HG03159 (cell line): ENCODE measurements at regions not wholly inside any gene's neighbourhood (a gene's known extent, or its start where the extent isn't known, plus 50 kb on each side); places are given as distances from the start of the nearest gene placed in this dataset.
"Not testable (repeated sequence)": the region's sequence is repeated elsewhere in the genome, so short reads cannot be mapped to it uniquely, and the experiment has no call there.

ENCODE experiments used
- ATAC-seq: cut with Tn5 transposase; IDR thresholded peaks from one replicate; pipeline ENCODE4 v1.9.1; 2021; ENCODE audit warnings: mild to moderate bottlenecking, moderate library complexity; ENCODE audit not compliant: unreplicated experiment

DNA sequence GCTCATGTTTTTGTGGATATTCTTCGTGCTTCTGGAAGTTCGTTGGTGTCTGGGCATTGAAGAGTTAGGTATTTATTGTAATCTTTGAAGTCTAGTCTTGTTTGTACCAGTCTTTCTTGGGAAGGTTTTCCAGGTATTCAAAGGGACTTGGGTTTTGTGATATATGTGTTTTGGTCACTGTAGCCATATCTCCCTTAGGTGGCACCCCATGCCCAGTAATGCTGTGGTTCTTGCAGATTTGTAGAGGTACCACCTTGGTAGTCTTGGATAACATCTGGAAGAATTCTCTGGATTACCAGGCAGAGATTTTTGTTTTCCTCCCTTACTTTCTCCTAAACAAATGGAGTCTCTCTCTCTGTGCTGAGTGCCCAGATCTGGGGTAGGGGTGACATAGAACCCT is 184.1 kb downstream of the TEX13C start:
- no peak for ATAC-seq

DNA sequence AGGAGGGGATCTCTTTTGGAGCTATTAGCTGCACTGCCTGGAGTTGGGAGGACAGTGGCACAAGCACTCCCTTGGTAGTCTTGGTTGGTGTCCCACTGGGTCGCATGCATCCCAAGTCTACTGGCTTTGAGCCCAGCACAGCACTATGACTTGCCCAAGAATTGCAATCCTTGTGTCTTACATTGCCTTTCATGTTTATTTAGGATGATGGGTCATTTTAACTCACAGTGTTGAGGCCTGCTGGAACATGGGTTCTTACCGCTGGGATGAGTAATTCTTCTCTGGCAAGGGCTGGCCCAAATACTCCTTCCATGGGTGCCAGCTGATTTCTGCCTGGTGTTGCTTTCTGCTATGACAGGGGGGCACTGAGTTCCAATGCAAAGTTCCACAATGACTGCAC is 185.5 kb downstream of the TEX13C start:
- ATAC-seq, result no peak

DNA sequence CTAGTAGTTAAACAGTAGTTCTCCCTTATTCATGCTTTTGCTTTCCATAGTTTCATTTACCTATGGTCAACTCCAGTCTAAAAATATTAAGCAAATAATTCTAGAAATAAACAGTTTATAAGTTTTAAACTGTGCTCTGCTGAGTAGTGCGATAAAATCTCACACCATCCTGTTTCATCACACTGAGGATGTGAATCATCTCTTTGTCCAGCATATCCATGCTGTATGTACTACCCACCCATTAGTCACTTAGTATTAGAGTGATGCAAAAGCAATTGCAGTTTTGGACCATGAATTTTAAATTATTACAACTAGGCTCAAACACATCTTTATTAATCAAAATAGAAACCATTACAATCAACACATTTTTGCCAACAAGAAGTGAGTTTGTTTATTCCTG is 187.4 kb downstream of the TEX13C start:
- no peak for ATAC-seq

DNA sequence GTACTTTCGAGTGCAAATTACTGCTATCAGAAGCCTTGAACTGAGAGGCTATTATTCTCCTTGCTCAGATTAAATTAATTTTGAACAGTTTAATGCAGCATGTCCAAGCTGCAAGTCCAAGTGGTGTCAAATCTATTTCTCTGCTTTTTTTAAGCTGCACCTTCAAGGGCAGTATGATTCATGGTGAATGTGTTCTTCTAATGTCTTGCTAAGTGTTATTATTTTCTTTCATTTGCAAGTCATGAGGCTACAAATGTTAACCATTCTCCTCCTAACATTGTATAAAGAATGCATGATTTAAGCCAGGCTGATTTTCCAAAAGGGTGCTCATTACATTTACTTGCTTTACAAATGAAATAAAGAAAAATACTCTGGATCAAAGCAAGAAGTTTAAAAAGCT is 200.4 kb downstream of the TEX13C start:
- no peak for ATAC-seq

DNA sequence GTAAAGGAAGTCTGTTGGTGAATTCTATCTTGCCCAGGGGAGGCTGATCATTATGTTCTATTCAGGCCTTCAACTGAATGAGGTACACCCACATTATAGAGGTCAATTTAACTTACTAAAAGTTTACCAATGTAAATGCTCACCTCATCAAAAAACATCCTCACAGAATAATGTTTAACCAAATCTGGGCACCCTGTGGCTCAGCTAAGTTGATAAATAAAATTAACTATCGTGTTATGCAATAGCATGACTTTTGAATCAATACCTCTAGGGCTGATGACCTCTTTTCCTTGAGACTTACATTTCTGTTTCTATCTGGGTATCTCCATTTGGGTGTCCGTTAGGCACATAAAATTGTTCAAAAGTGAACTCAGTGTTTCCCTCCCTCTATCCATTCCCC is 203.1 kb downstream of the TEX13C start:
- no peak for ATAC-seq

- ATAC-seq, result no peak
These were observed 212.9 kb downstream of the TEX13C start for GRCh38 chrX:125532411-125533089.

DNA sequence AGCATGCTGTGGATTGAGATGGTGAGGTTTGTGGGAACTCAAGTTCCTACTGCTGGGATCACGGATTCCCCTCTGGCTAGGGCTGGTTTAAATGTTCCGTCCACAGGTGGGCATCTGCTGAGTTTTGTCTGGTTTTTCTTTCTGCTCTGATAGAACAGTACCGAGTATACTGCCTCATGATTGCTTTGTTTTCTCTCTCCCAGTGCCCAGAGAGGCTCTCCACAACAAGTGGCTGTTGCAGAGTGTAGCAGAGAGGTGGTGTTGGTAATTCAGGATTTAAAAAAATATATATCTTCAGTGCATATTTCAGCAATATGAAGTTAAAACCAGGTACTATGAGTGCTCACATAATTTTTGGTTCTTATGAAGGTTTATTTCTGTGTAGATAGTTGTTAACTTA is 213.7 kb downstream of the TEX13C start:
- ATAC-seq, result no peak

- no peak for ATAC-seq
These were observed 224.5 kb downstream of the TEX13C start for GRCh38 chrX:125544031-125544660.

GRCh38 chrX:125544856-125545255 is 225.2 kb downstream of the TEX13C start:
- ATAC-seq, result no peak

GRCh38 chrX:125577479-125577878 is 257.8 kb downstream of the TEX13C start:
- ATAC-seq, result no peak

DNA sequence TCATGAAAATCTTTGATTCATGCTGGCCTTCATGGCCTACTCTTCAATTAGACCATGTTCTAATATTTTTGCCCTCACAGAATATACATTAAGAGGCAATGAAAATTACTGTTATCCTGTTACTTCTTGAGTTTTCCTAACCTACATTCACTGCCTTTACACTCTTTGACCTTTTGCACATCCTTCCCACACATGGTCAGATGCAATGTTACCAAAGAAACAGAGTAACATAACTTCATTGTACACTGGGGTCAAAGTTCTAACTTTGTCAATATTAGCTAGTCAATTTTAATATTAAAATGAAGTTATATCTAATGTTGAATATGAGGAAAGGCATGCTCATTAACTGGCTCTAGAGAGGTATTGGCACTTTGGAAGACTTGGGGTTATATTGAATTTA is 284.8 kb downstream of the TEX13C start:
- ATAC-seq, result no peak

GRCh38 chrX:125605145-125605544 is 285.5 kb downstream of the TEX13C start:
- ATAC-seq, result no peak

- not testable (repeated sequence) for ATAC-seq
These were observed 295.1 kb downstream of the TEX13C start for GRCh38 chrX:125614591-125615343.

DNA sequence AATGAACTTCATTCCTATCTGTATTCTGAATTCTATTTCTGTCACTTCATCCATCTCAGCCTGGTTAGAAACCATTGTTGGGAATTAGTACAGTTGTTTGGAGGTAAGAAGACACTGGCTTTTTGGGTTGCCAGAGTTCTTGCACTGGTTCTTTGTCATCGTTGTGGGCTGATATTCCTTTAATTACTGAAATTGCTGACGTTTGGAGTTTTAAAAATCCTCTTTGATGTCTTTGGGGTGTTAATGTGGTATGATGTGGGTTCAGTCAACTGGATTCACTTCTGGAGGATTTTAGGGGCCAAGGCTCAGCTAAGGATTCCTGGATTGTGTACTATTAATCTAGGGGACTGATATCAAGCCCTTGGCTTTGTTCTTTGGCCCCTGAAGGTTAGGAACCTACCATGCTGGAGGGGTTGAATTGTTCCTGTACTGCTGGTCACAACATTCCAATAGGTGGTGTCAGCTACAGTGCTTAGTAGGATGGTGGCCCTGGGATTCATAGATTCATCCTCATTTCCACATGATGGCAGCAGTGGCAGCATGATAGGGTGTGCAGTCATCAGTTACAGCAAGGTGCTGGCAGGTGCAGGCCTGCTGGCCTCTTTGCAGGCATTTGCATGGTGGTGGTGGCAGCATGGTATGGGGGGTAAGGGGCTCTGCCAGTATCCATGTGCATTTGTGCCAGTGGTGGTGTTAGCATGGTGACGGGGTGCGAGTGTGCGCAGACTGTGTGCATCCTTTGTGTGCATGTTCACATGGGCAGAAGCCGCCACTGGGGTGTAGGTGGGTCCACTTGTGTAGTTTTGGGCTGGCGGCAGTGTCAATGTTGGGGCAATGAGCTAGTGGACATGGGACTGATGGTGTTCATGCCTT is 301.3 kb downstream of the TEX13C start:
- no peak for ATAC-seq

GRCh38 chrX:125621588-125621927 is 301.9 kb downstream of the TEX13C start:
- no peak for ATAC-seq

DNA sequence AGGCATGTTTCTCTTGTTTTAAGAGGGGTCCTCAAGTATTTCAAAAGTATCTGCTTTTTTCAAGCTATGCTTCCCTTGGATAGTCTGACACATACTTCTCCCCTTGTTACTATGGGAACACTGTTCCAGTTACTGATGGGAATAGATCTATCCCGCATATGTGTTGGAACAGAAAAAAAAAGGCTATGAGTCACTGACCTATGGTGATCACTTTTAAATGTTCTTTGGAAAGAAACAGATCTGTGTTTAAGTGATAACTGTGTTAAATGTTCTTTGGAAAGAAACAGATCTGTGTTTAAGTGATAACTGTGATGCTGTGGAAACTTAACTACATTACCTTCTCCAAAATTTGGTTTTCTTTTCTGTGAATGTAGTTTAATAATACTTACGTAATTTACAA is 303.2 kb downstream of the TEX13C start:
- ATAC-seq, result no peak

GRCh38 chrX:125627676-125628075 is 308.0 kb downstream of the TEX13C start:
- no peak for ATAC-seq

DNA sequence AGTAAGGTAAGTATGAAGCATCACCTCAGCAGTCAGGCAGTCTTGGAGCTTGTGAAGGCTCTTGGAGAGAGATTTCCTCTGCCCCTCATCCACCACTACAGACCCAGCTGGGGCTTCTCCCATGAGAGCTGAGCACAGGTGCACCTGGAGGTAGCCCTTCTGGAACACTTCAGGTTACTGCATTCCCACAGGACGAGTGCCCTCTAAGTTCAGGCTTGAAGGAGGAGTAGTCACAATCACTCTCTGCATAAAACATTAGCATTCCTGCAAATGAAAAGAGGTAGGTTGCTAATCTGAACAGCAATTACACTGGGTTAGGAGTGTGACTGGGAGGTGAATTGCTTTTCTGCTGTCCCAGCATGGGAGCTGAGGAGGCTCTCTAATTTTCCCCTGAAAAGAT is 308.8 kb downstream of the TEX13C start:
- no peak for ATAC-seq

DNA sequence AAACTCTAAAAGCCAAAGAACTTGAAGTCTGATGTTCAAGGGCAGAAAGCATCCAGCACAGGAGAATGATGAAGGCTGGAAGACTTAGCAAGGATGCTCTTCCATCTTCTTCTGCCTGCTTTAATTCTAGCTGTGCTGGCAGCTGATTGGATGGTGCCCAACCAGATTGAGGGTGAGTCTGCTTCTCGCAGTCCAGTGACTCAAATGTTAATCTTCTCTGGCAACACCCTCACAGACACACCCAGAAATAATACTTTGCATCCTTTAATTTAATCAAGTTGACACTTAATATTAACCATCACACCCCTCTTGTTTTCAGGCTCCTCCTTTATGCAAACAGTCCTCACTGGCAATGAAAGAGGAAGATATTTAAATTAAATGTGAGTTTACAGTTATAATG is 321.7 kb downstream of the TEX13C start:
- ATAC-seq, result no peak

- ATAC-seq, result peak; percentile 83
These were observed 326.5 kb downstream of the TEX13C start for GRCh38 chrX:125646195-125646594.

DNA sequence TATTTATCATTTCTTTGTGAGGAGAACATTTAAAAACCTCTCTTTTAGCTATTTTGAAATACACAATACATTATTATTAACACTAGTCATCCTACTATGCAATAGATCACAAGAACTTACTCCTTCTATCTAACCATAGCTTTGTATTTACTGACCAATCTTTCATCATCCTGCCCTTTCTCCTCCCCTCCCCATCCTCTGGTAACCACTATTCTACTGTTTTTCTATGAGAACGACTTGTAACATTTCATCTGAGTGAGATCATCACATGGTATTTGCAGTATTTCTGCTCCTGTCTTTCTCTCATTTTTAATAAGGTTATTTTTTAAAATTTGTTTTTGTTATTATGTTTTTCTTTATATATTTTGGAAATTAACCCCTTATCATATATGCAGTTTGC is 331.8 kb downstream of the TEX13C start:
- no peak for ATAC-seq
